ENCODE measurements at regions not wholly inside any gene's neighbourhood (a gene's known extent, or its start where the extent isn't known, plus 50 kb on each side); places are given as distances from the start of the nearest gene placed in this dataset.

- Histone ChIP-seq H4K20me1 (ENCODE audit: low read length) (no peaks in the 10 kb centered on the region), H3K79me2 (ENCODE audit: low read length) (no peaks in the 10 kb centered on the region), H3K9me2 (replicated peaks; ENCODE audit: low read length) (no peaks in the 10 kb centered on the region), H3K27ac (ENCODE audit: low read length) (no peak overlapping the region), H3K4me2 (ENCODE audit: low read length) (no peak overlapping the region), H3K4me3 (ENCODE audit: low read length) (no peak overlapping the region), H3K9ac (ENCODE audit: low read length) (no peak overlapping the region), H3K9me3 (ENCODE audit: low read length) (no peaks in the 10 kb centered on the region), H3K4me1 (ENCODE audit: insufficient read depth, low read length) (peaks cover 6% of the 10 kb centered on the region; the same call in 1 of the 2 replicates), H3F3A (ENCODE audit: low read length, unreplicated experiment) (no peaks in the 10 kb centered on the region), H3K27me3 (ENCODE audit: low read length) (no peaks in the 10 kb centered on the region), H2AFZ (ENCODE audit: low read length) (no peak overlapping the region), H3K36me3 (ENCODE audit: low read depth, low read length) (no peaks in the 10 kb centered on the region)
- no TSS peak for BruUV-seq (replicated peaks)
- POLR2A ChIA-PET (ENCODE audit: unreplicated experiment): no interaction called here
- intact Hi-C loops (cut with micrococcal nuclease): no loop called here
- CTCF ChIA-PET: no interaction called here
- ATAC-seq (no peak), DNase-seq (no peak)
- TF ChIP-seq EZH2 (IDR thresholded peaks at IDR 0.05; ENCODE audit: low read length, unreplicated experiment) (no peak), EZH2phosphoT487 (IDR thresholded peaks at IDR 0.05; ENCODE audit: borderline replicate concordance, low read length) (no peak)
Observed at GRCh38 chr2:120533625-120534024, 187.7 kb downstream of the INHBB start.

- Histone ChIP-seq H3K4me3 (ENCODE audit: low read length) (no peak overlapping the region), H3K4me1 (ENCODE audit: insufficient read depth, low read length) (peaks cover 9% of the 10 kb centered on the region; the same call in 1 of the 2 replicates), H4K20me1 (ENCODE audit: low read length) (no peaks in the 10 kb centered on the region), H3K4me2 (ENCODE audit: low read length) (no peak overlapping the region), H3K36me3 (ENCODE audit: low read depth, low read length) (no peaks in the 10 kb centered on the region), H3K27ac (ENCODE audit: low read length) (no peak overlapping the region), H3K27me3 (ENCODE audit: low read length) (no peaks in the 10 kb centered on the region), H2AFZ (ENCODE audit: low read length) (no peak overlapping the region), H3K9me2 (replicated peaks; ENCODE audit: low read length) (no peaks in the 10 kb centered on the region), H3K9me3 (ENCODE audit: low read length) (no peaks in the 10 kb centered on the region), H3K9ac (ENCODE audit: low read length) (no peak overlapping the region), H3K79me2 (ENCODE audit: low read length) (no peaks in the 10 kb centered on the region), H3F3A (ENCODE audit: low read length, unreplicated experiment) (no peaks in the 10 kb centered on the region)
- intact Hi-C loops (cut with micrococcal nuclease): no loop called here
- ChIA-PET CTCF (no interaction called here), POLR2A (ENCODE audit: unreplicated experiment) (no interaction called here)
- TF ChIP-seq CTCF (conservative IDR thresholded peaks at IDR 0.05; ENCODE audit: low read depth, low read length): no peak
- TF ChIP-seq EZH2 (IDR thresholded peaks at IDR 0.05; ENCODE audit: low read length, unreplicated experiment): no peak
- TF ChIP-seq EZH2phosphoT487 (IDR thresholded peaks at IDR 0.05; ENCODE audit: borderline replicate concordance, low read length): no peak
- DNase-seq (no peak), ATAC-seq (no peak)
- BruUV-seq (replicated peaks): no TSS peak
Observed at GRCh38 chr2:120534457-120534856, 188.5 kb downstream of the INHBB start.

- Histone ChIP-seq H3K27ac (ENCODE audit: low read length) (no peak overlapping the region), H3K4me1 (ENCODE audit: insufficient read depth, low read length) (peaks cover 11% of the 10 kb centered on the region; the same call in 1 of the 2 replicates), H3K27me3 (ENCODE audit: low read length) (no peaks in the 10 kb centered on the region), H3K9me2 (replicated peaks; ENCODE audit: low read length) (no peaks in the 10 kb centered on the region), H3K9me3 (ENCODE audit: low read length) (no peaks in the 10 kb centered on the region), H4K20me1 (ENCODE audit: low read length) (no peaks in the 10 kb centered on the region), H3K36me3 (ENCODE audit: low read depth, low read length) (no peaks in the 10 kb centered on the region), H3K79me2 (ENCODE audit: low read length) (no peaks in the 10 kb centered on the region), H3K4me3 (ENCODE audit: low read length) (no peak overlapping the region), H3F3A (ENCODE audit: low read length, unreplicated experiment) (no peaks in the 10 kb centered on the region), H3K9ac (ENCODE audit: low read length) (no peak overlapping the region), H2AFZ (ENCODE audit: low read length) (no peak overlapping the region), H3K4me2 (ENCODE audit: low read length) (no peak overlapping the region)
- ATAC-seq (no peak), DNase-seq (no peak)
- no TSS peak for BruUV-seq (replicated peaks)
- CTCF ChIA-PET: no interaction called here
- intact Hi-C loops (cut with micrococcal nuclease): no loop called here
- POLR2A ChIA-PET (ENCODE audit: unreplicated experiment): no interaction called here
- TF ChIP-seq EZH2phosphoT487 (IDR thresholded peaks at IDR 0.05; ENCODE audit: borderline replicate concordance, low read length) (no peak), EZH2 (IDR thresholded peaks at IDR 0.05; ENCODE audit: low read length, unreplicated experiment) (no peak), CTCF (conservative IDR thresholded peaks at IDR 0.05; ENCODE audit: low read depth, low read length) (no peak)
Observed at GRCh38 chr2:120535081-120535480, 189.1 kb downstream of the INHBB start.

Measured in PC-3 (cell line).